CD4-positive, alpha-beta T cell treated with Interleukin-17A for 1 hour (primary cell): ENCODE measurements at regions not wholly inside any gene's neighbourhood (a gene's known extent, or its start where the extent isn't known, plus 50 kb on each side); places are given as distances from the start of the nearest gene placed in this dataset.

Experiments
- DNase-seq: peaks from one replicate; pipeline ENCODE4 v3.0.0-alpha.2; 2020

GRCh38 chr3:43957553-43957952 lies 266.8 kb downstream of the ABHD5 start:
- no peak for DNase-seq

- no peak for DNase-seq
Measured at GRCh38 chr3:43958005-43958770, 267.4 kb downstream of the ABHD5 start.

GRCh38 chr3:43958973-43959372 lies 268.2 kb downstream of the ABHD5 start:
- DNase-seq: no peak

DNA sequence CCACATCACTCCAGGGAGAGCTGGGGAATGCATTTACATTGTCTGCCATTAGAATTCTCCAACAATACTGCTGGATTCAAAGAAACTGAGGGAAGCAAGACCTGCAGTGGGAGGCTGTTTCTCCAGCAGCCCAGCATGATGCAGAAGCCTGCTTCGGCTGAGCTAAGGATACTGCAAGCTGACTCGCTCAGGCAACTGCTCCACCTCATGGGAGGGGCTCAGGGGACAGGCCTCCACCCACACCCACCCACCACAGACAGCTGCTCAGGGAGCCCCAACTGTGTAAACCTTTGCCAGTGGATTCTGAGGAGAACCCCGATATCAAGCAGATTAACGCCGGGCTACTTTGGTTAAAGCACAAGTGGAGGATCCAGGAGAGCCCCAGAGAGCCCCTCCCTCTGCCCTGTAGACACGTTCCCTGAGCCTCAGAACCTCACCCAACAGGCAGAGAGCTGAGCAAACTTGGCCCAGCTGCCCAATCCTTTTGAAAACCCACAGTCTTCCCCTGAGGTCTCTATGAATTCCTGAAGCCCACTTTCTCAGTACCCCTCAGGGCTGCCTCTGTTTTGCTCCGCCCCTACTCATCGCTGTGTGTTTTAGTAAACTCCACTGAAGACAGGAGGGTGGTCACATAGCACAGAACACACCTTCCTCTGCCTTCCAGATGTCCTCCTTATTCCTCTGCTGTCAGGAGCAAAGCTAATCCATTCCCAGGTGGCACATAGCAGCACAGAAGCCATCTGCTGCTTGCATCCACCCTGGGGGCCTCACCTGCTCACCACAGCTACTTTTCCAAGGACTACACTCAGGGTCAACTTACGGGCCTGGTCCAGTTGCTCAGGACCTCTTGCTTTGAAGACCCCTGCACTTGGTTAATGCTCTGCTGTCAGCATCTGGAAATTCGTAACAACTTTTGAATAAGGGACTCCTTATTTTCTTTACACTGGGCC lies 269.0 kb downstream of the ABHD5 start:
- no peak for DNase-seq

DNA sequence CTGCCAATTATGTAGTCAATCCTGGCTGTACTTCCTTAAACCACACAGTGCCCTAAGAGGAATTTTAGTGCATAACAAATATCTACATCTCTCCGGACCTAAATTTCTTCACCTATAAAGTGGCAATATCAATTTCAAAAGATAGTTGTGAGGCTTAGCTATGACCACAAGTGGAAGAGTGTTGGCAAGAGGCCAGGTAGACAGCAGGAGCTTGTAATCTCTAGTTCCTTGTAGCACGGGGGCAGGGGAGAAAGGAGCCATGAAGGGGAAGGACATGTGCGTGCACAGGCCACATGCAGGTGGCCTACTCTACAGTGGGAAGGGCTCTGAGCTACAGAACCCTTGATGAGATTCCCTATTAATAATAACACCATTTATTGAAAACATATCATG lies 269.7 kb downstream of the ABHD5 start:
- no peak for DNase-seq

- DNase-seq: no peak
Measured at GRCh38 chr3:43962043-43962442, 271.3 kb downstream of the ABHD5 start.

- no peak for DNase-seq
Measured at GRCh38 chr3:43963208-43963607, 272.5 kb downstream of the ABHD5 start.

GRCh38 chr3:43964640-43965039 lies 273.9 kb downstream of the ABHD5 start:
- DNase-seq: no peak

DNA sequence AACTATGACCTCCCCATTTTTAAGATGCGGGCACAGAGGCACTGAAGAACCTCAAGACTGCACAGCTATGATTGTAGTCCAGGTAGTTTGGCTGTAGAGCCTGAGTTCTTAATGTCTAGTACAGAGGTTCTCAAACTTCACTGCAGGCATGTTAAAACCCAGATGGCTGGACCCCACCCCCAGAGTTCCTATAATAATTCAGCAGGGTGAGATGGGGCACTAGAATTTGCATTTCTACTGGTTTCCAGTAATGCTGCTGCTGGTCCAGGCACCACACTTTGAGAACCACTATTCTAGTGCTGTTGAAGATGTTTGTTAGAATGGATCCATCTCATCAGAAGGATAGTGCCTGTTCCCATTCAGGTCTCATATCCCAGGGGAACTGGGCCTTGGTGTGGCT lies 274.9 kb downstream of the ABHD5 start:
- DNase-seq: no peak

DNA sequence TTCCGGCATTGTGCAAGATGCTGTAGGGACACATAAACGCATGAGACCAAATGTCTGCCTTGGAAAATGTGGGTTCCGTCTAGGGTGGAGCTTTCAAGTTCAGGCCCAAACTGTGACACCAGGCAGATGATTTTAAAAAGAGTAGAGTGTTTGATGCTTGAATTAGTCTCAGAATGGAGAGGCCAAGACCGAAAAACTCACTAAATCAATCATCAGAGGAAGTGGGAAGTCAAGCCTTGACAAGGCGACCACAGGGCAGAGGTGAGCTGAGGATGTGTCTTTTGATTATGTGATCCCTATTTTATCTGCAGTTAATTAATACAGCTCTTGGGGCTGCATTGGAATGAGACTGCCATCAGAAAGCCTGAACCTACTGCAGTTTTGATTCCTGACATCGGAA lies 275.4 kb downstream of the ABHD5 start:
- DNase-seq: no peak

DNA sequence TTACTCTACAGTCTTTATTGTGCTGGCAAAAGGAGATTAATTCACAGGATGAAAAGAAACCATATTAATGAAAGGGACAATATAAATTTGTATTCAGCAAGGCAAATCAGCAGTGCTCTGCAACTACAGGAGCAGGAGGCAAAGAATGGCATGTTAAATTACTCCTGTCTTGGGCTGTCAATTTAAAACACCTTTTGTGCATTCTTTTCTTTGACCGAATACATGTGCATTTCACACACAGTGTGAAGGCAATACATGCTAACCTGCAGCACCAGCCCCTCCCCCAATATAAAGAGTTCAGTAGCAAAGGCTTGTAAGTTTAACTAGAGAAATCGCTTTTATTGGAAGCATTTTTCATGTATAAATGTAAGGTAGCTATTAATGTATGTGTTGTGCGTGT lies 275.2 kb upstream of the TOPAZ1 start:
- DNase-seq: no peak

DNA sequence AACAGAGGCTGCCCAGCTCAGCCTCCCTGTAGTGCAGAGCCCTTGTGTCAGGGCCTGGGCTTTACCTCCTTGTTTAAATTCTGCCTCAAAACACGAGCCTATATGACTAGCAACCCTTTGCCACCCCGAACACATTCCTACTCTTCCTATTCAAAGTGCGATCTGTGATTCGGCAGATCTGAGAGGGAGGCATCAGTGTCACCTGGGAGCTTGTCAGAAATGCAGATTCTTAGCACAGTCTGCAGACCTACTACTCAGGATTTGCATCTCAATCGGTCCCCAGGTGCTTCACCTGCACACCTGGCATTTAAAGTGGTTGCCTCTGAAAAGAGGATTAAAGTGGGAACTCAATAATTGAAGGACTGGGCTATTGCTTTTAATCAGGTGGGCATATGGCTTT lies 273.2 kb upstream of the TOPAZ1 start:
- DNase-seq: no peak

GRCh38 chr3:43969944-43970343 lies 271.7 kb upstream of the TOPAZ1 start:
- no peak for DNase-seq

GRCh38 chr3:43970351-43970750 lies 271.3 kb upstream of the TOPAZ1 start:
- DNase-seq: no peak

GRCh38 chr3:43970920-43971319 lies 270.8 kb upstream of the TOPAZ1 start:
- no peak for DNase-seq

- no peak for DNase-seq
Measured at GRCh38 chr3:43971486-43971885, 270.2 kb upstream of the TOPAZ1 start.

DNA sequence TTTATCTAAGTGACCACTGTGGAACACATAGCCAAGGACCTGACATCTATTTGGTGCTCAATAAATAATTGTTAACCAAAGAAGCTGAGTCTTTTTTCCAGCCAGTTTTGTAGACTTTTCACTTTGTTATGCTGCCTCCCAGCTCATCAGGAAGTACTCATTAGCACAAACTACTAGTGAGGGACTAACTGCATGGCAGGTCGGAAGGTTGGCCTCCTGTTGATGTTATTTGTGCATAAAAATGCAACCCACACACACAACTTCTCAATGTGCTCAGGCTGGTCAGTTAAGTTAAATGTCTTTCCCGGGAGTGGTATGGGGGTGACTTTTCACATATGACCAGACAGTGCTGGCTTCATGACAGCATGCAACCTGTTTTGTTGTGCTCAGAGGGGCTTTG lies 263.0 kb upstream of the TOPAZ1 start:
- DNase-seq: no peak

- DNase-seq: no peak
Measured at GRCh38 chr3:43979645-43980044, 262.0 kb upstream of the TOPAZ1 start.

GRCh38 chr3:43994657-43995546 lies 246.8 kb upstream of the TOPAZ1 start:
- DNase-seq: no peak

- DNase-seq: no peak
Measured at GRCh38 chr3:43995547-43996378, 245.9 kb upstream of the TOPAZ1 start.

DNA sequence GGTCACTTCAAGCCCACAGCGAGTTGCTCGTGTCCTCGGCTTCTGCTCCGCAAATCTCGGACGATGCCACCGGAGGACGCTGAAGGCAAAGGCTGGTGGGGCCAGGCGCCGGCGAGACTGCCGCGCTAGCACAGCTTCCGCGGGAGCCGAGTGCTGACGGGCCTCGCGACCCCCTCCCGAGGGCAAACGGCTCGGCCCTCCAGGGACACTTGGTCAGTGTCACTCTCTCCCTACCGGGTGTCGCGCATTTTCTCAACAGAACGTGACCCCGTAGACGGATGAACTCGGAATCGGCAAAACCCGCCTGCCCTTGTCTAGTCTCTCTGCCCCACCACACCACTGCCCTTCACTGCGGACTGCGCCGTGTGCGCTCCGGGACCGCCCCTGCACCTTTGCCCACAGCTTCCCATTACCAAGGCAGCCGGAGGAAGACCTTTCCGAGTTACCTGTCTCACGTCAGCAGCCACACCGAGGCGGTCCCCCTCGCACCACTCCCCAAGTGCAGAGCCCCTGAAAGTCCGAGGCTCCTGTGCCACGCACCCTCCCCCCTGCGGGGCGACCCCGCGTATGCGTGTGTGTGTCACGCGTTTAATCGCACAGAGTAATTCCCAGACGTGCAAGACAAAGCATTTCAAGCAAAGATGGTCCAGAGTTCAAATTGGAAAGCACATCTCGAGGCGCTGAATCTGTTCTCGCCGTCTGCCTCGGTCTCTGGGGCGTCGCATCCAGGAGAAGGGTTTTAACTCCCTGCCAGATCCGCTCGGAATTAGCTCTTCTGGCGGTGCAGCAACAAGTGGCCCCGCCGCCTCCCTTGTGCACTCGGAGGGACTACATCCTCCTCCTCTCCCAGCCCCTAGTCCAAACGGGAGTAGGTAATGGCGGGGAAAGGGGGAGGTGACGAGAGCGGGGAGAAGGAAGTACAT lies 245.0 kb upstream of the TOPAZ1 start:
- DNase-seq: no peak
